SW480 (cell line): ENCODE measurements at regions not wholly inside any gene's neighbourhood (a gene's known extent, or its start where the extent isn't known, plus 50 kb on each side); places are given as distances from the start of the nearest gene placed in this dataset.
A peak's percentile ranks its signal among the peaks of the same experiment; 100 is the strongest.
"Not testable (repeated sequence)": the region's sequence is repeated elsewhere in the genome, so short reads cannot be mapped to it uniquely, and the experiment has no call there.

Source experiments
- DNase-seq: peaks from one replicate; pipeline ENCODE4 v3.0.0-alpha.2; 2016; ENCODE audit warnings: low spot score

DNA sequence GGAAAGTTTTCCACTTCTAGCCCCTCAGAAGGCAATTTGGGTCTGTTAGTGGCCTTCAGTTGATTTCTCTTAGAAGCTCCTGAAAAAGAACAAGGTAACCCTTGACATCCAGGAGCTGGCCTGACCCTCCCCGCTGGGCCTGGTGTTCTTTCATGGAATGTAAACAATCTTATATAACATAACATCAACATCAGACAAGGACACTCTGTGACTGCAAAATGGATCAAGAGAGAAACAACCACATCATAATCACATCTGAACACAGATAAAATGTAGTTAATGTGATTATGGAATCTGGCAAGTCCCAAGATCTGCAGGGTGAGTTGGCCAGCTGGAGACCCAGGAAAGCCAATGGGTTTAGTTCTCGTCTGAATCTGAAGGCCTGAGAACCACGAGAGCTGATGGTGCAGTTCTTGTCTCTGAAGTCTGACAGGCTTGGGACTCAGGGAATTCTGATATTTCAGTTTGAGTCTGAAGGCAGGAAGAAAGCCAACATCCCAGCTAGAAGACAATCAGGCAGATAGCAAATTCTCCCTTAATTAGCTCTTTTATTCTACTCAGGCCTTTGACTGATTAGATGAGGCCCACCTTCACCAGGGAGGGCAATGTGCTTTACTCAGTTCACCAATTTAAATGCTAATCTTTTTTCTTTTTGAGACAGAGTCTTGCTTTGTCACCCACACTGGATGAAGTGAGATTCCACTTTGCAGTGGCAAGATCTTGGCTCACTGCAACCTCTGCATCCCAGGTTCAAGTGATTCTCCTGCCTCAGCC is 91.4 kb upstream of the NAMPT start:
- no peak for DNase-seq

DNA sequence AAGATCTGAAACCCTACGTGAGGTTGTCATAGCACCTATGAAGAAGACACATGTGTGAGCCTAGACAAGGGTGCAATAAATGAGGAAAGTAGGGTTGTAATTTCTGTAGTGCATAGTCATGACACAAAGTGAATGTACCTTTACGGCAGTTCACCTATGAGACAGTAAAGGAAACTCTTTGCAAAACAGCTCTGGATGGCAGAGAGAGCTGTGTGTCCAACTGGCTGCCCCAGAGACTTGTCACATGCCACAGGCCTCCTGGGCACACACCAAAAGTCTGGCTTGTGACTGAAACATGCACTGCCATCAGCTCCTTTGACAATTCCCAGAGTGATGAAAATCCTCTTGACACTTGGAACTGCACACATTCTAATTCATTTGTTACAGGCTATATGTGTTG is 90.7 kb upstream of the NAMPT start:
- DNase-seq, result no peak

DNA sequence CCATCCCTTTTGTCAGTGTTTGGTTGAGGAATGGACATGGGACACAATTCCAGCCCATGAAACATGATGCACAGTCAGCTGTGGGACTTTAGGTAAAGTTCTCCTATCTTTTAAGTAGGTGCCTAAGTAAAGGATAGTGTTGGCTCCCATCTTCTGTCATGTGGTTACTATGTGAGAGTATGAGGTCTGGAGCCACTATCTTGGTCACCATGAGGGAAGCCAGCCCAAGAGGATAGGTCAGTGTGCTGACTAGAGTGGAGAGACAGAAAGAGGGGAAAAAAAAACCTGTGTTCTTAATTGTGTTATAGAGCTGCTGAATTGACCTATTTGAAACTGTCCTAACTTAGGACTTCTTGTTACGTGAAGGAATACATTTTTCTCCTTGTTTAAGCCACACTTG is 89.7 kb upstream of the NAMPT start:
- DNase-seq, result no peak

DNA sequence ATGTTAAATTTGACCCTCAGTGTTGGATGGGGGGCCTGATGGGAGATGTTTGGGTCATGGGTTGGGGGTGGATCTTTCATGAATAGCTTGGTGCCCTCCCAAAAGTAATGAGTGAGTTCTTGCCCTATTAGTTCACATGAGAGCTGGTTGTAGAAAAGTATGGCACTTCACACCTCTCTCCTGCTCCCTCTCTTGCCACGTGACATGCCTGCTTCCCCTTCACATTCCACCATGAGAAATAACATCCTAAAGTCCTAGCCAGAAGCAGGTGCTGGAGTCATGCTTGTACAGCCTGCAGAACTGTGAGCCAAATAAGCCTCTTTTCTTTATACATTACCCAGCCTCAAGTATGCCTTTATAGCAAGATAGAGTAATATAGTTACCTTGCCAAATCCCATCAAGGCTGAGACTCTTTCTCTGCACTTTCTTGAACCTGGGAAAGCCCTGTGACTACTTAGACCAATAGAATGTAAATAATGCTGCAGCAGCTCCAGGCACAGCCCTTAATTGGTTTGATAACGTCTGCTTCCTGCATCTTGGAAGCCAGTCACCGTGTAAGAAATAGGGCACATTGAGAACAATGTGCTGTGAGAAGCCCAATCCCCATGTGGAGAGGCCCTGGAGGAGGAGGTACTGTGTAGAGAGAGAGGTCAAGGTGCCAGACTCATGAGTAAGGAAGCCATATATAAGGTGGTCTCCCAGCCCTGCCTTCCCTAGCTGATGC is 88.0 kb upstream of the NAMPT start:
- no peak for DNase-seq

DNA sequence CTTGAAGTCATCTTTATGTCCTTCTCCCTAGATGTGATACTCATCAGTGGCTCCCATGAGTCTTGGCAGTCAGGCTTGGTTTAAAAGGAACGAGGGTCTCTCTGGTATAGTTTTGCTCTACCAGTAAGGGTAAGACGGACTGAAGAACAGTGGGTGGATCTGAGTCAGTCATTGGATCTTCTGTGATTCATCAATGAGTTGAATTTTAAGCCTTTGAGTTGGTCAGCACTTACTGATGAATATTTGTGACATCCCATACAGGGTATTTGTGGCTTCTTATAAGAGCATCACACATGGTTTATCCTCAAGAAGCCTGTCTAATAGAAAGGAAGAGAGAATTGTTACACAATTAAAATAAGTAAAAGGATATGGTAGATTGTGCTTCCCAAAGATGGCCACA is 87.3 kb upstream of the NAMPT start:
- no peak for DNase-seq

DNA sequence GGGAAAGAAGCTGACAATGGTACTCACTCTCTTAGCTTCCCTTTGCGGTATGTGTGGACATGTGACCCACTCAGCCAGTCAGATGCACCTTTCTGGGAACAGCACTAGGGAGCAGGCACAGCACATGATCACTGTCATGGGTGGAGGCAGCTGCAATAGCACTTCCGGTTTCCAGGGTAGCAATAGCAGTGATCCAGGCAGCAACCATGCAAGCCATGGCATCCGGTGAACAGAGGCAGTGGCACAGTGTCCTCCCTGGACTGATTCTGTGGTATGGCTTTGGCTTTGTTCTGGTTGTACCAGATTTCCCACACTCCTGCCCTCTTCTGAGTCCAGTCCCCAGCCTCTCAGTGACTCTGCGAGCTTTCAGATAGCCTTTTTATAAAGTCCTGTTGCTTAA is 86.8 kb upstream of the NAMPT start:
- DNase-seq, result no peak

DNA sequence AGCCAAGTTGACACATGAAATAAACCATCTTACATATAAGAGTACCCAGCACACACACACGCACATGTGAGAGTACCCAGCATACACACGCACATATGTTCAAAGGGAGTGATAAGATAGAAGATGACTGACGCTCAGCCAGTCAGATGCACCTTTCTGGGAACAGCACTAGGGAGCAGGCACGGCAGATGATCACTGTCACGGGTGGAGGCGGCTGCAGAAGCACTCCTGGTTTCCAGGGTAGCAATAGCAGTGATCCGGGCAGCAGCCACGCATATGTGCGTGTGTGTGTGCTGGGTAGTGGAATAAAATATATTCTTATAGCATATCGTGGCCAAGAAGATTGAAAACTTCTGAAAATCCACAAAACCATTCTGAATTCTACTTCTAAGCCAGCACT is 85.8 kb upstream of the NAMPT start:
- no peak for DNase-seq

DNA sequence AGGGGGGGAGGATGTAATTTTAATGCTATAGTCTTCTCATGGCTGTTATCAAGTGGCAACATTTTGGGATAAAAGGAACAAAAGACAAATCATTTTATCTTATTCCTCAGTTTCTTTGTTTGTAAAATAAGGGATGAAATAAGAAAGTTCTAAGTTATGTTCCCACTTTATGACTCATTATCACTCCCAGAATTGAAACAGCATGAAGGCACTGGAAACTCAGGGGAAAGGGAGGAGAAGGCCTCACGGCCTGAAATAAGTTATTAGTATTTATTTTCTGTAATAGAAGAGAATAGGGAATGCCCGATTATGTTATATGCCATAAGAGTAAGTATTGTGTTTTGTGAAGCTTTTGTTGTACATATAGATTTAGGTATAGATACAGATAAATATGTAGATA is 85.0 kb upstream of the NAMPT start:
- no peak for DNase-seq

DNA sequence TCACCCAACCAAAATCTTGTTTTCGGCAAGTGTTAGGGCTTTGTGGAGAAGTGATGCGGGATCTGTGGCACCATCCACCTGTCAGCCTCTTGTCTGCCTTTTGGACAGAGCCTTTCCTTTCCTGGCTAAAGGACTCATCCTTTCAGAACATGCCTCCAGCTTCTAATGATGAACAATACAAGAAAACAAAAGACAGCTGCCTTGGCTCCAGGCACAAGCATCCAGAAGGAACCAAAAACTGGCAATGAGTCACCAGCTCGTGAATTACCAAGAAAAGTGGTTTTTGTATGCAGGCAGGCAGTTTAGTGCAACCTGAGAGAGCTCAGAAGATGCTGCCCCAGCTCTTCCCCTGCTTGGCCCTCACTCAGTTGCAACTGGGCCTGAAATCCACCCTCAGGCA is 84.6 kb upstream of the NAMPT start:
- no peak for DNase-seq

DNA sequence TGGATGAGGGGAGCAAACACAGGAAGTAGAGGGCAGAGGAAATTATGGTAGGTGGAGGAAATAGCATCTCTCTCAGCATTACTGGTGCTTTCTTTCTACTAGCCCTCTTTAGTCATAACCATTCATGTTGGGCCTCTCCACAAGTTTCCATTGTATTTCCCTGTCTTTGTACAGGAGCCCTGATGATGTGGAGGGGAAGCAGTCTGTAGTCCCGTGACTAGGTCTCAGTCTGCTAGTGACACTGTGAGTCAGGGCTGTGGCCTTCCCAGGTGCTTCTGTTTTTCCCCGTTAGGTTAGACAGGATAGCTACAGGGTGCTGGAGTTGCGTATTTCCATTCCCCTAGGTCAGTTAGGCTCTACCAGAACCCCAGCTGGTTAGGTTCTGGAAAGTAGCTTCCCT is 82.9 kb upstream of the NAMPT start:
- DNase-seq, result no peak

DNA sequence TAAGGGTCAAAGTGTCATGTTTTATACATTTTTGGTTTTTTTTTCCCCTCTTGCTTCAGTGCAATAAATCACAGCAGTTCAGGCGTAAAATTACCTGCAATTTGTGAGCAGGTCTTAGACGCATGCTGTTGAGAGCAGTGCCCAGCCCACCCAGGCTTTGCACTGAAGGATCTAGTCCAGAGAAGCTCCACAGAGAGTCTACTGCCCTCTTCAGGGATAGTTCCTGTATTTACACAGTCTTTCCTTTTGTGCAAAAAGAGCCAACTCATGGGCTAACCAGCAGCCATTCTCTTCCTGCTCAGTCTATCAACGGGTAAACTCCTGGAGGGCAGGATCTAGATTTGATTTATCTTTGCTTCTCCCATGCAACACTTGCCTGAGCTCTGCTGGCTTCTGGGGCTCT is 82.2 kb upstream of the NAMPT start:
- DNase-seq, result peak; percentile 52

DNA sequence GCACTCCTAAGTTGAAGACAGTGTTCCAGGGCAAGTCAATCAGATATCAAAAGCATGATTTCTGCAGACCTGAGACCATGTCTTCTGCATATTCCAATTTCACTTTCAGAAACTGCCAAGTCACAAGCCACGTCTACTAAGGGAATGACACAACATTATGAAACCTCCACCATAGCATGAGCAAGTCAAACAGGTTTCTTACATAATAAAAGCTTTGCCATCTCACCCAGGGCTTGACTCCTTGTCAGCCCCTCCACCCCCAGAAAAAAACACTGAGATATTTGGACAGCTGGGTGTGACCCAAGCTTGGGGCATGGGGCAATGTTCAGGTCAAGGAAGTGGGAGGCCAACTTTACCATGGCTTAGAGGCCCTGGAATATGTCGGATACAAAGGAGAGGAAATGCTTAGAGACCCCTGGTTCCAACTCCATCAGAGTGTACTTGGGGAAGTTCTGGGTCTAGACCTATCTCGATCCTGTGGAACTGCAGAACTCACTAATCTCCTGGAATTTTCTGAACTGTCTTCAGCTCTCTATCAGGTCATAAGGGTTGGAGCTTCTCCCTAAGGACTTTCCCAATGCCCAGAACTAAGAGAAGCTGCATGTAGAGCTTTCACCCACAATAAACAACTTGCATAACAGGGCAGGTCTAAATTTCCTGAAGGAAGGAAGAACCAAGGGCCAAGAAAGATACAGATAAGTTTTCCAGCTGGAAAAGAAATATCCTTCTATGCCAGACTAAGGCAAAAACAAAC is 80.6 kb upstream of the NAMPT start:
- no peak for DNase-seq

DNA sequence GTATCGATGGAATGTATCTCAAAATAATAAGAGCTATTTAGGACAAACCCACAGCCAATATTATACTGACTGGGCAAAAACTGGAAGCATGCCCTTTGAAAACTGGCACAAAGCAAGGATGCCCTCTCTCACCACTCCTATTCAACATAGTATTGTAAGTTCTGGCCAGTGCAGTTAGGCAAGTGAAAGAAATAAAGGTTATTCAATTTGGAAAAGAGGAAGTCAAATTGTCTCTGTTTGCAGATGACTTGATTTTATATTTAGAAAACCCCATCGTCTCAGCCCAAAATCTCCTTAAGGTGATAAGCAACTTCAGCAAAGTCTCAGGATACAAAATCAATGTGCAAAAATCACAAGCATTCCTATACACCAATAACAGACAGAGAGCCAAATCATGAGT is 77.7 kb upstream of the NAMPT start:
- DNase-seq, result not testable (repeated sequence)

DNA sequence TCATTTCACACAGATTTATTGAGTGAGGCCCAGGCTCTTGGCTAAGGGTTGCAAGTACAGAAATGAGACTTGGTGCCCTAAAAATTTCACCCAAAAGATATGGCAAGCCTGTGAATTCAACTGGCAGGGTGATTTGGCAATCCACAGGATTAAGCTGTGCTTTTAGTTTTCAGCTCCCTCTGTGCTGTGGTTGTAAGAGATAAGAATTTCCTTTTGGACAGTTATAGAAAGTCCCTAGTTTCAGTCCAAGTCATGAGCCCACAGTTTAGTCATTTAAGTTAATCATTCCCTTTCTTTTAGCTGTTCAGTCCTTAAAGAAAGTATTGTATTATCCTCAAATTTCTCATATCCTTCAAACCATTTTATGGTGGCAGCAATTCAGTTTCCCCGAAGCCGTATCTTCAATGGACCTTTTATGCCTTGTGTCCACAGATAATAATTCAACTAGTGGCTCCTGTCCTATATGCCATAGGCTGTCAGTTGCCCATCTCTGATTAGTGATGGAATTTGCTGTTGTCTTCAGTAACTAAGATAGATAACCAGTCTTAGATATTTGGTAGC is 73.4 kb upstream of the NAMPT start:
- DNase-seq, result no peak

DNA sequence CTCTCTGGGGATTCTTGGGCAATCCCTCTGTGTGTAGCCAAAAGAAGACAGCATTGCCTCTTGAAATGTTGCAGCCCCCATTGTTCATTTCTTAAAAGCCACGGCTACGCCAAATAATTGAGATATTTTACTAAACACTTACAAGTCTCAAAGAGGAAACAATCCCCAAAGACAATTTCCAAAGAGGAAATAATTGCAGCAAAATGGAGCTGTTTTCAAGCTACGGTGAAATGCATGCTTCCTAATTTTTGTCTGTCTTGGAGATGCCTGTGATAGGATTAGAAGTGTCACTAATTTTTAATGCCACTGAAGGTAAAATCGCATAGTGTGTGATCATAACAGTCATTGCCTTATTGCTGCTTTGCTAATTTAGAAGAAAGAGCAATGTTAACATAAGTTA is 72.9 kb upstream of the NAMPT start:
- no peak for DNase-seq

DNA sequence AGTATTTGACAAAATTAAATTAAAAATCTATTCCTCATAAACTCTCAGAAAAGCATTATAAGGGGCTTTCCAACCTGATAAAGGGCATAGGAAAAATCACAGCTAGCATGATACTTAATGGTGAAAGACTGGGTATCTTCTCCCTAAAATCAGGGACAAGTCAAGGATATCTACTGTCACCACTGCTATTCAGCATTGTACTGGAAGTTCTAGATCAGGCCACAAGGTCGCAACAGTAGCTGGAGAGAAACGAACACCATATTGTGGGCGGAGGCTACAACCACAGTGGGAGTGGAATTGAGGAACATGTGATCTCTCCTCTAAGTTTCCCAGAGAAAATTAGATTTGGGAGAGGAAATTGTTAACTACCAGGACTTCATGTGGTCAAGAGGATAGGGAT is 70.0 kb upstream of the NAMPT start:
- DNase-seq, result no peak

DNA sequence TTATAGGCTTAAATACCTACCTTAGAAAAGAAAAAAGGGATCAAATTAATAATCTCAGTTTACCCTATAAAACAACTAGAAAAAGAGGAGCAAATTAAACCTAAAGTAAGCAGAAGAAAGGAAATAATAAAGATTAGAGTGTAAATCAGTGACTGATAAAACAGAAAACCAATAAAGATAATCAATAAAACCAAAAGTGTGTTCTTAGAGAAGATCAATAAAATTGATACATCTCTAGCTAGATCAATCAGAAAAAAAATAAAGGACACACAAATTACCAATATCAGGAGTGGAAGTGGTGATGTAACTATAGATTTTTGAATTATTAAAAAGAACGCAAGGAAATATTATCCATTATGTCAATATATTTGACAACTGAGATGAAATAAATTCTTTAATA is 69.2 kb upstream of the NAMPT start:
- DNase-seq, result no peak

DNA sequence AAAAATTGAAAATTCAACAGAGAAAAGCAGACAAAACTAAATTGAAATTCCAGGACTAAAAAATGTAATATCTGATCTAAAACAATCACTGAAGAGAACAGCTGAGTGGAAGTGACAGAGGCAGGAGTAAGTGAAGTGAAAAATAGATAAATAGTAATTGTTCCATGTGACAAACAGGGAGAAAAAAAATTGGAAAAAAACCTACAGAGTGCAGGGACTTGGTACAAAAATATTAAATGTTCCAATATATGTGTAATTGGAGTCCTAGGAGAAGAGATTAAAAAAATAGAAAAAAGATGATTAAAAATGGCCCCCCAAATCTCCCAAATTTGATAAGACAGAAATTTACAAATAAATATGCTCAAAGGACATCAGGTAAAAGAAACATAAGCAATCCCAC is 63.4 kb upstream of the NAMPT start:
- no peak for DNase-seq

DNA sequence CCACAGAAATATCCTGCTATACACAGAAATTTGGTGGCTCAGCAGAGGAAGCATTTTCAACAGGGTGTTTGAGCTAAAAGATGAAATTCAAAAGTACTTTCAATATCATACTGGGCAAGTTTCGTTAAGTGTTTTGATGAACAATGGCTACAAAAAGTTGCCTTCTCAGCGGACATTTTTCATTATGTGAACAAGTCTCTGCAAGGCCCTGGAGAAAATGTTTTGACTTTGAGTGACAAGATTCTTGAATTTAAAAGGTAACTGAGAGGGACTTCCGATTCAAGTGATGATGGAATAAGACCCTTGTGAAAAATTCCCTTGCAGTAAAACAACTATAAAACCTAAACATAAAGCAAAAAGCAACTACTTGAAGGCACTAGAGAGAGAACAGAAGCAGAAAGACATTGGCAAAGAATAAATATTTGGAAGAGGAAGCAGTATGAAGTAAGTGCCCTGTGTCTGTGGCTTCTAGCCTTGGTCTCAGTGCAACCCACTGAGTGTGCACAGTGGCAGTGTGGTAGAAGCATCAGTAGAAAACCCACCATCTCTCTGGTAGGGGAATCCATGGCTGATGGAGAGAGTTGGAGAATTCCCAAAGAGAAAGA is 62.5 kb upstream of the NAMPT start:
- DNase-seq, result no peak

DNA sequence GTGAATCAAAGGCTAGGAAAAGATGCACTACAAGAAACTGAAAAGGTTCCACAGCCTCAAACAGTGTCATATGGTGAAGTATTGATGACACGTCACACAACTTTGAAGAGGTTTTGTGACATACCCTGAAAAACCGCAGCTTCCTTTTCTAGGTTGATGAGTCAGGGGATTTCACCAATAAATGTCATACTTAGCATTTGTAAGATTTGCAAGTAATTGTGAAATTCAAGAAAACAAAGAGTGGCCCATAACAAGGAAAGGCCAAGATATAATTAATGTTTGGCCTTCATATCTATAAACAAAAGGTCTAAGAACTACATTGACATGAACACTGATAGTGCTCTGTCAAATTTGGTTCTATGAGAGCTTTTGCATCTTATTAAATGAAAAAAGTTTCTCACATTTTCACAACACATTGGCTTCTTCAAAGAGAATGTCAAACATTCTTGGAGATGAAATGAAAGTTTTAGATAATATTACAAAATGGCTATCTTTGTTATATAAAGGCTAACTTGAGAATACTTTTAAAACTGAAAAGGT is 62.0 kb upstream of the NAMPT start:
- DNase-seq, result peak; percentile 96

DNA sequence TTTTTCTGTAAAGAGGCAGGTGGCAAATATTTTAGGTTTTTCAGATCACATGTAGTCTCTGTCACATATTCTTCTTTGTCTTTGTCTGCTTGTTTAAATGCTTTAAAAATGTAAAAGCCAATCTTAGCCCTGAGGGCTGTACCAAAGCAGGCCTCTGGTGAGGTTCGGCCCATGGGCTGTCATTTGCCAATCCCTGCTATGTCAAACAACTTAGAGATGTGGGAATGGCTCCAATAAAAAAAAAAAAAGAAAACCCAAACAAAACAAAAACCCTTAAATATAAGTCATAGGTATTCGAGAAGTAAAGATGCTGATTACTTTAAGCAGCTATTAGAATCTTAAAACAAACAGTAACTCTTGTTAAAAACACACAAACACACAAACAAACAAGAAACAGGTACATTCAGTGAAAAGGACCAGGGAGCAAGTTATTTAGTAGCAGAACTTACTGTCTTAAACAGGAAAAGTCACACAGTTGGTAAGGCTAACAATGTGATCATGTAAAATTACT is 61.4 kb upstream of the NAMPT start:
- DNase-seq, result no peak
